ENCODE measurements at regions not wholly inside any gene's neighbourhood (a gene's known extent, or its start where the extent isn't known, plus 50 kb on each side); places are given as distances from the start of the nearest gene placed in this dataset.

- no peaks in the 10 kb centered on the region for H3K9me3 ChIP-seq
- no peak for TF ChIP-seq CTCF (IDR thresholded peaks at IDR 0.05)
- no peaks in the 10 kb centered on the region for H3K4me1 ChIP-seq
- H3K36me3 ChIP-seq: no peaks in the 10 kb centered on the region
- no peak overlapping the region for H3K4me3 ChIP-seq
- DNase-seq (no peak), ATAC-seq (no peak)
- no peak overlapping the region for H3K27ac ChIP-seq
- intact Hi-C loops (cut with DNase I): no loop called here
- H3K27me3 ChIP-seq: no peaks in the 10 kb centered on the region
Observed at GRCh38 chr1:239711768-239712167, 325.4 kb downstream of the CHRM3 start.

- Histone ChIP-seq H3K27me3 (no peaks in the 10 kb centered on the region), H3K4me3 (no peak overlapping the region), H3K9me3 (no peaks in the 10 kb centered on the region), H3K27ac (no peak overlapping the region), H3K4me1 (no peaks in the 10 kb centered on the region), H3K36me3 (no peaks in the 10 kb centered on the region)
- ATAC-seq: no peak
- DNase-seq: no peak
- intact Hi-C loops (cut with DNase I): no loop called here
- TF ChIP-seq CTCF (IDR thresholded peaks at IDR 0.05): no peak
Observed at GRCh38 chr1:239717097-239717917, 330.9 kb downstream of the CHRM3 start.

GRCh38 chr1:239717918-239718184 lies 331.5 kb downstream of the CHRM3 start:
- Histone ChIP-seq H3K36me3 (no peaks in the 10 kb centered on the region), H3K9me3 (no peaks in the 10 kb centered on the region), H3K4me3 (no peak overlapping the region), H3K4me1 (no peaks in the 10 kb centered on the region), H3K27me3 (no peaks in the 10 kb centered on the region), H3K27ac (no peak overlapping the region)
- intact Hi-C loops (cut with DNase I): no loop called here
- DNase-seq (no peak), ATAC-seq (no peak)
- TF ChIP-seq CTCF (IDR thresholded peaks at IDR 0.05): no peak

- Histone ChIP-seq H3K4me1 (no peaks in the 10 kb centered on the region), H3K27ac (peak overlapping the region; percentile 38), H3K9me3 (no peaks in the 10 kb centered on the region), H3K4me3 (no peak overlapping the region), H3K36me3 (no peaks in the 10 kb centered on the region), H3K27me3 (no peaks in the 10 kb centered on the region)
- TF ChIP-seq CTCF (IDR thresholded peaks at IDR 0.05): no peak
- DNase-seq (no peak), ATAC-seq (no peak)
- intact Hi-C loops (cut with DNase I): no loop called here
Observed at GRCh38 chr1:239718571-239718970, 332.2 kb downstream of the CHRM3 start.

- Histone ChIP-seq H3K27me3 (no peaks in the 10 kb centered on the region), H3K9me3 (no peaks in the 10 kb centered on the region), H3K36me3 (no peaks in the 10 kb centered on the region), H3K4me3 (peak overlapping the region; percentile 1), H3K27ac (peak overlapping the region; percentile 38), H3K4me1 (no peaks in the 10 kb centered on the region)
- ATAC-seq: no peak
- intact Hi-C loops (cut with DNase I): no loop called here
- DNase-seq: no peak
- no peak for TF ChIP-seq CTCF (IDR thresholded peaks at IDR 0.05)
Observed at GRCh38 chr1:239718997-239719628, 332.7 kb downstream of the CHRM3 start.

Measured in upper lobe of right lung (tissue), 1 donor.